Esophagus squamous epithelium (tissue), 4 donors: ENCODE measurements at regions not wholly inside any gene's neighbourhood (a gene's known extent, or its start where the extent isn't known, plus 50 kb on each side); places are given as distances from the start of the nearest gene placed in this dataset.

Source experiments
- CTCF ChIP-seq, 6 experiments: fragments of 450-650 bp in 4 of 6; fragments of 200-600 bp in 2 of 6; sonication (generic) in 2 of 6; IDR thresholded peaks; one replicate each; pipeline ENCODE4 v1.5.1; 2016 to 2019; ENCODE audit warnings: antibody characterized with exemption in 6 of 6, mild to moderate bottlenecking in 4 of 6, moderate library complexity in 4 of 6
- POLR2A ChIP-seq, 4 donors: fragments of 450-650 bp; IDR thresholded peaks; one replicate each; pipeline ENCODE4 v1.6.1; 2017; ENCODE audit warnings: antibody characterized with exemption in 4 of 4, mild to moderate bottlenecking in 4 of 4, moderate library complexity in 3 of 4

GRCh38 chr7:46753662-46754061 is 828.2 kb downstream of the TNS3 start:
- no peak for TF ChIP-seq CTCF (IDR thresholded peaks at IDR 0.05)
- no peak for TF ChIP-seq POLR2A (IDR thresholded peaks at IDR 0.05)
